ENCODE measurements at regions not wholly inside any gene's neighbourhood (a gene's known extent, or its start where the extent isn't known, plus 50 kb on each side); places are given as distances from the start of the nearest gene placed in this dataset.
A peak's percentile ranks its signal among the peaks of the same experiment; 100 is the strongest.

DNA sequence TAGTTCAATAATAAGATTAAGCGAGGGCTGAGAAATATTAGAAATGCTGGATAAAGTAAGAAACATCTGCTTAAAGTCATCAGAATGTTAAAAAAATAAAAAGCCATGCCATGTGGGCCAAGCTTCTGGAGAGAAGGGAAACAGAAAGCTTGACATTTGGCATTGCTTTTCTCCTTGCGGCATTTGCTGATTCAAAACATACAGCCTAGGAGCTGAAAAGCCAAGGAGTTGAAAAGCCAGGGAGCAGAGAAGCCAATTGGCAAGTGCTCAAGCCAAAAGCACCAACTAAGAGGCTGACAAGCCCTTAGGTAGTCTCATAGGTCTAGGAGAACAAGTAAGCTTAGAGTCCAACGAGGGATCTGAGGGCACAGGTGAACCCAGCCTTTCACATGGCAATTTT, 754.3 kb downstream of the TLE4 start:
- Histone ChIP-seq H3K27ac (ENCODE audit: low read length) (no peak overlapping the region), H3K4me3 (ENCODE audit: low read length) (no peak overlapping the region), H3K27me3 (ENCODE audit: control insufficient read depth, insufficient read depth) (no peaks in the 10 kb centered on the region), H3K4me1 (ENCODE audit: control insufficient read depth, insufficient read depth, low read length) (no peaks in the 10 kb centered on the region), H3K9me3 (ENCODE audit: control insufficient read depth, low read length) (no peaks in the 10 kb centered on the region)
- 61% methylated on average over 3 of the region's 3 CpGs for WGBS
- DNase-seq (peak in 1 of 3 donors; percentile 28), ATAC-seq (peak in 1 of 2 donors; percentile 52)
- intact Hi-C loops (cut with DNase I), result no loop called here

DNA sequence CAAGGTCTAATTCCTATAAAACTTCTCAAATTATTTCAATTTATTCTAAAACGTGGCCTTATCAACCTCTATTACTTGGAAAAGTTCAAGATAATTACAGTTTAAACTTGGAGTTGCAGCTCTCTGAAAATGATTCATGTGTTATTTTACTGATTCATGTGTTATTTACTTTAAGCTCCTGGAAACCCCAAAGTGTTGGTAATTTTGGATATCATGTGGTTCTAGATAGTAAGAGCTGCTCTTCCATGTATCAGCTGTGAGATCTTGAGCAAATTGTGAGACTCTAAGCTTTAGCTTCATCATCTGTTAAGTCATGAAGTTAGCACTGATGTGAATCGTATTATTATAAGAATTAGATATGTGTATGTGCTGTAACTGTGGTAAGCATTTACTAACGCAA, 749.2 kb downstream of the TLE4 start:
- no peak for DNase-seq
- Histone ChIP-seq H3K27ac (ENCODE audit: low read length) (no peak overlapping the region), H3K9me3 (ENCODE audit: control insufficient read depth, low read length) (no peaks in the 10 kb centered on the region), H3K4me1 (ENCODE audit: control insufficient read depth, insufficient read depth, low read length) (no peaks in the 10 kb centered on the region), H3K27me3 (ENCODE audit: control insufficient read depth, insufficient read depth) (no peaks in the 10 kb centered on the region), H3K4me3 (ENCODE audit: low read length) (no peak overlapping the region)
- ATAC-seq, result no peak
- WGBS, result 51% methylated on average over 3 of the region's 3 CpGs
- intact Hi-C loops (cut with DNase I), result no loop called here

DNA sequence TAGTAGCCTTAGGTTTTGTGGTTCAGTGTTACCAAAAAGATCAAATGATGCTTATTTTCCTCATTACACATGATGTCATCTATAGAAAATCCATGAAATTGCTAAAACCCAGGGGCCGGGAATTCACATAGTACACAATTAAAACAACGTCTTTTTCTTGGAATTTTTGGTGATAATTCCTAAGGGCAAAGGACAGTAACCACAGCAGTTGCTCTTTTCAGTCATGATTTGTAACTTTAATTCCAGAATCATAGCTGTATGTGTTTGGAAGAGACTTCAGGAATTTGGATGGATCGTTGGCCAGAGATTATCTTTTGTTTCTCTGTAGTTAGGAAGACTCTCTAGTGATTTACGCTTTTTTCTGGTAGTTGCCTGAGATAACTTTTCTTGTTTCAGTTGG, 748.7 kb downstream of the TLE4 start:
- H3K27ac ChIP-seq (ENCODE audit: low read length), result no peak overlapping the region
- intact Hi-C loops (cut with DNase I), result no loop called here

DNA sequence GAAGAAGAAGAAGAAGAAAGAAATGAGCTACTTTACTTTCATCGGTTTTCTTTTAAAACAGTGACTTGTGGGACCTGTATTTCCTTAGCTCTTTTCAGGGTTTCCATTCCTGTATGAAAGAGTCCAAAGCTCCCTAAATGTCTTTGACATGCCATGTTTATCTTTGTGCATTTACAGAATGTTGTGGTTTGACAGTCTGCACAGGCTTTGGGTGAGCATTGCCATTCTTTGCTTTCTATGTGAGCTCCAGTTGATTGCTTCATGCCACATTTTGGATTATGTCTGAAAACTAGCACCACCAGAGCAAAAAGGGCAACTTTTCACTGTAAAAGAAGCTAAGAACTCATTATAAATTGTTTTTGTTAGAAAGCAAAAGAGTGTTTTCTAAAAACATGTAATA, 733.4 kb downstream of the TLE4 start:
- no peaks in the 10 kb centered on the region for H3K27me3 ChIP-seq (ENCODE audit: control insufficient read depth, insufficient read depth)
- H3K4me1 ChIP-seq (ENCODE audit: control insufficient read depth, insufficient read depth, low read length), result no peaks in the 10 kb centered on the region
- H3K4me3 ChIP-seq (ENCODE audit: low read length), result no peak overlapping the region
- 100% methylated on average over 1 of the region's 1 CpG for WGBS
- H3K27ac ChIP-seq (ENCODE audit: low read length), result no peak overlapping the region
- DNase-seq (no peak), ATAC-seq (no peak)
- H3K9me3 ChIP-seq (ENCODE audit: control insufficient read depth, low read length), result no peaks in the 10 kb centered on the region
- intact Hi-C loops (cut with DNase I), result no loop called here

More for the DNA sequence above, 748.7 kb downstream of the TLE4 start:
- Histone ChIP-seq H3K27me3 (ENCODE audit: control insufficient read depth, insufficient read depth) (no peaks in the 10 kb centered on the region), H3K4me1 (ENCODE audit: control insufficient read depth, insufficient read depth, low read length) (no peaks in the 10 kb centered on the region), H3K4me3 (ENCODE audit: low read length) (no peak overlapping the region), H3K9me3 (ENCODE audit: control insufficient read depth, low read length) (no peaks in the 10 kb centered on the region)
- ATAC-seq, result no peak
- DNase-seq, result no peak
- 37% methylated on average over 4 of the region's 4 CpGs for WGBS

DNA sequence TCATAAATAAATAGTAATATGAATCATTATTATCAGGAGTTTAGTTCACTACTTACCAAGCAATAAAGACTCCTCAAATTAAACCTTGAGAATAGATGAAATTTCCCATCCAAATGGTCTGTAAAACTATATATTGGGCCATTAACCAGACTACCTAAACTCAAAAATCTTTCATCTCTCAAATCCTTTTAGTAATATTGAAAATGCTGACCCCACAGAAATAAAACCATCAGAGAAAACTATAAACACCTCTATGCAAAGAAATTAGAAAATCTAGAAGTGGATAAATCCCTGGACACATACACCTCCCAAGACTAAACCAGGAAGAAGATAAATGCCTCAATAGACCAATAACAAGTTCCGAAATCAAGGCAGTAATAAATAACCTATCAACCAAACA, 723.2 kb downstream of the TLE4 start:
- WGBS, result 91% methylated on average over 1 of the region's 1 CpG

DNA sequence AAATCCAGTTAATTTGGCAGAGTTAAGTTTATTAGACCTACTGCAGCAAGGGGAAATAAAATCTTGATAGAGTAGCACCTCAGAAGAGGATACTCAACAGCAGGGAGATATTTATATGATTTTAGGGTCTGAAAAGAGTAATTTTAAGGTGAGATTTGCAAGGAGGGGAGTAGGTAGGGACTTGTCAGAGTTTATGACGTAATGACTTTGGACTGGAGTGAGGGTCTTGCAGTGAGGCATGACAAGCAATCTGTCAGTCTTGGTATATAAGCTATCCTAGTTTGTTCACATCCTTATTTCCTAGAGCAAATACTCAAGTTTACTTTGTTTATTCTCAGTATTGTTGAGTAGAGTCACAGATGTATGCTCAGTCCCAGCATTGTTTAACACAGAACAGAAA, 722.6 kb downstream of the TLE4 start:
- intact Hi-C loops (cut with DNase I), result no loop called here
- Histone ChIP-seq H3K4me3 (ENCODE audit: low read length) (no peak overlapping the region), H3K27ac (ENCODE audit: low read length) (no peak overlapping the region), H3K9me3 (ENCODE audit: control insufficient read depth, low read length) (no peaks in the 10 kb centered on the region), H3K27me3 (ENCODE audit: control insufficient read depth, insufficient read depth) (no peaks in the 10 kb centered on the region), H3K4me1 (ENCODE audit: control insufficient read depth, insufficient read depth, low read length) (no peaks in the 10 kb centered on the region)
- DNase-seq (no peak), ATAC-seq (no peak)
- 71% methylated on average over 1 of the region's 1 CpG for WGBS

More for the DNA sequence above, 723.2 kb downstream of the TLE4 start:
- intact Hi-C loops (cut with DNase I), result no loop called here
- Histone ChIP-seq H3K27ac (ENCODE audit: low read length) (no peak overlapping the region), H3K9me3 (ENCODE audit: control insufficient read depth, low read length) (no peaks in the 10 kb centered on the region), H3K27me3 (ENCODE audit: control insufficient read depth, insufficient read depth) (no peaks in the 10 kb centered on the region), H3K4me1 (ENCODE audit: control insufficient read depth, insufficient read depth, low read length) (no peaks in the 10 kb centered on the region), H3K4me3 (ENCODE audit: low read length) (no peak overlapping the region)
- DNase-seq (no peak), ATAC-seq (no peak)

DNA sequence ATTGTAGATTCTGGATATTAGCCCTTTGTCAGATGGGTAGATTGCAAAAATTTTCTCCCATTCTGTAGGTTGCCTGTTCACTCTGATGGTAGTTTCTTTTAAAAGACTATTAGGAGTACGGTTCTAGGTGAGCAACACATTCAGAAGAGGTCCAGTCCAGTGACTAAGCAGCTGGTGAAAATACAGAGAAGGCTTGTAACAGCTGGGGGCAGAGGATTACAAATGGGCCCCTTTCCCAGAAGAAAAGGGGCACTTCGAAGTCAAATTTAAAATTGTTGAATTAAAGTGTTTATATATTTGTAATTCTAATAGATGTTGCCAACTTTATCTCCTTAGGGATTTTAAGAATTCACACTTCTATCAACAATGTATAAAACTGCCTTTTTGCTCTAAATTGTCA, 720.5 kb downstream of the TLE4 start:
- no peak for ATAC-seq
- no peaks in the 10 kb centered on the region for H3K9me3 ChIP-seq (ENCODE audit: control insufficient read depth, low read length)
- no peaks in the 10 kb centered on the region for H3K27me3 ChIP-seq (ENCODE audit: control insufficient read depth, insufficient read depth)
- H3K27ac ChIP-seq (ENCODE audit: low read length), result no peak overlapping the region
- H3K4me1 ChIP-seq (ENCODE audit: control insufficient read depth, insufficient read depth, low read length), result no peaks in the 10 kb centered on the region
- no peak overlapping the region for H3K4me3 ChIP-seq (ENCODE audit: low read length)
- WGBS, result 47% methylated on average over 2 of the region's 2 CpGs
- intact Hi-C loops (cut with DNase I), result no loop called here
- DNase-seq, result no peak

DNA sequence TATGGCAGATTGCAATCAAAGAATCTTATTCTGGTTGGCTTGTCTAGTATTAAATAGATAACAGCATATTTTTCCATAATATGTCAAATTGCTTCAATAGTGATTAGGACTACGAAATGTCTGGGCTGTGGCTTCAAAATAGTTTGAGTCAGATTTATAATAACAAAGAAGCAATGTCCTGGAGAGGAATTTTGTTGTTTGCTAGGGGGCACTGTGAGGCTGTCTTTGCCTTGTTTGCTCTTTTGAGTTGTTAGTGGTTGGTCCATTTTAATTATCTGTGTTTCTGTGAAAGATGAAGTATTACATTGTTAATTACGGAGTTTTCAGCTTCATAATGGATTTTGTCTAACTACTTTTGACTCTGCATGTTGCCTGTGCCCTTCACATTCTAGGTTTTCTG, 713.6 kb downstream of the TLE4 start:
- Histone ChIP-seq H3K9me3 (ENCODE audit: control insufficient read depth, low read length) (no peaks in the 10 kb centered on the region), H3K4me1 (ENCODE audit: control insufficient read depth, insufficient read depth, low read length) (no peaks in the 10 kb centered on the region), H3K27me3 (ENCODE audit: control insufficient read depth, insufficient read depth) (no peaks in the 10 kb centered on the region), H3K27ac (ENCODE audit: low read length) (no peak overlapping the region), H3K4me3 (ENCODE audit: low read length) (no peak overlapping the region)
- DNase-seq (no peak), ATAC-seq (no peak)
- intact Hi-C loops (cut with DNase I), result no loop called here
- WGBS, result 32% methylated on average over 2 of the region's 2 CpGs

DNA sequence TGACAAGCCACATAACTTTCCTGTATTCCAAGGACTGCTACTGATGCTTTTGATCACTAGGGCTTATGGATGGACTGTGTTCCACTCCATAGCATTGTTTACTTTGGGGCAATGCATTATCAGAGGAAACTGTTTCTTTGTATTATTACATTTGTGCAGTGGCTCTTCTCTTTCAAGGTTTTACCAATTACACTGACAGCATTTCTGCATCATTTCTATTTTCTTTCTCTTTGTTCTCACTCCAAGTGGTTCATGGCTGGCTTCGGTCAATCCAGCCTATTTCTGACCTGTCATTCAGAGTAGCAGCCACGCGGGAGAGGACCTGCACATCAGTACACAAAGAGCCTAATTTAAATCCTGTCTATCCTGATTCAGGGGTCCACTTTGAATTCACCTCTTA, 711.0 kb downstream of the TLE4 start:
- ATAC-seq (no peak), DNase-seq (no peak)
- no peak overlapping the region for H3K4me3 ChIP-seq (ENCODE audit: low read length)
- no peaks in the 10 kb centered on the region for H3K4me1 ChIP-seq (ENCODE audit: control insufficient read depth, insufficient read depth, low read length)
- intact Hi-C loops (cut with DNase I), result no loop called here
- H3K9me3 ChIP-seq (ENCODE audit: control insufficient read depth, low read length), result no peaks in the 10 kb centered on the region
- no peak overlapping the region for H3K27ac ChIP-seq (ENCODE audit: low read length)
- 78% methylated on average over 3 of the region's 3 CpGs for WGBS
- H3K27me3 ChIP-seq (ENCODE audit: control insufficient read depth, insufficient read depth), result no peaks in the 10 kb centered on the region

DNA sequence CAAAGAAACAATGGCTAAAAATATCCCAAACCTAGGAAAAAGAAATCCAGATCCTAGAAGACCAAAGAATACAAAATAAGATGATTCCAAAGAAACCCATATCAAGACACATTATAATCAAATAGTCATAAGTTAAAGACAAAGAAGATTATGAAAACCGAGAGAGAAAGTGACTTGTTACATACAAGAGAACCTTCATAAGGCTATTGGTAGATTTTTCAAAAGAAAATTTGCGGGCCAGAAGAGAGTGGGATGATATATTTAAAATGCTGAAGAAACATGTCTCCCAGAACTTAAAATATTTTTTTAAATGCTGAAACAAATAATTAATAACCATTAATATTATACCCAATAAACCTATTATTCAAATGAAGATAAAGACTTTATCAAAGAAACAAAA, 687.3 kb downstream of the TLE4 start:
- intact Hi-C loops (cut with DNase I), result no loop called here
- Histone ChIP-seq H3K9me3 (ENCODE audit: control insufficient read depth, low read length) (no peaks in the 10 kb centered on the region), H3K4me3 (ENCODE audit: low read length) (no peak overlapping the region), H3K27ac (ENCODE audit: low read length) (no peak overlapping the region), H3K4me1 (ENCODE audit: control insufficient read depth, insufficient read depth, low read length) (no peaks in the 10 kb centered on the region), H3K27me3 (ENCODE audit: control insufficient read depth, insufficient read depth) (no peaks in the 10 kb centered on the region)
- no peak for ATAC-seq
- no peak for DNase-seq
- 80% methylated on average over 2 of the region's 2 CpGs for WGBS

DNA sequence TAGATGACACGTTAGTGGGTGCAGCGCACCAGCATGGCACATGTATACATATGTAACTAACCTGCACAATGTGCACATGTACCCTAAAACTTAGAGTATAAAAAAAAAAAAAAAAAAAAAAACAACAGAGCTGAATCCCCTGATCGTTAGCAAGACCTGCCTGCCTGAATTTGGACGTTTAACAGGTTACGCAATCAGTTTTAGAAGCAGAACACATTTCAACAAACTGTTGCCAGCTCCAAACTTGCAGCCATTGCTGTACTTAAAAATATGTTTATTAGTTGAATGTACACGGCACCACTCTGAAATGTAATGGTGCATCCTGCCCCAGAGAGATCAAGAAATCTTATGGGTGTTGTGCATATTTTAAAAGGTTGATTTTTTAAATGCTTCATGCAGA, 680.0 kb downstream of the TLE4 start:
- 76% methylated on average over 4 of the region's 6 CpGs for WGBS
- H3K9me3 ChIP-seq (ENCODE audit: control insufficient read depth, low read length), result no peaks in the 10 kb centered on the region
- H3K27ac ChIP-seq (ENCODE audit: low read length), result no peak overlapping the region
- DNase-seq (no peak), ATAC-seq (no peak)
- H3K4me1 ChIP-seq (ENCODE audit: control insufficient read depth, insufficient read depth, low read length), result no peaks in the 10 kb centered on the region
- no peaks in the 10 kb centered on the region for H3K27me3 ChIP-seq (ENCODE audit: control insufficient read depth, insufficient read depth)
- intact Hi-C loops (cut with DNase I), result no loop called here
- no peak overlapping the region for H3K4me3 ChIP-seq (ENCODE audit: low read length)

DNA sequence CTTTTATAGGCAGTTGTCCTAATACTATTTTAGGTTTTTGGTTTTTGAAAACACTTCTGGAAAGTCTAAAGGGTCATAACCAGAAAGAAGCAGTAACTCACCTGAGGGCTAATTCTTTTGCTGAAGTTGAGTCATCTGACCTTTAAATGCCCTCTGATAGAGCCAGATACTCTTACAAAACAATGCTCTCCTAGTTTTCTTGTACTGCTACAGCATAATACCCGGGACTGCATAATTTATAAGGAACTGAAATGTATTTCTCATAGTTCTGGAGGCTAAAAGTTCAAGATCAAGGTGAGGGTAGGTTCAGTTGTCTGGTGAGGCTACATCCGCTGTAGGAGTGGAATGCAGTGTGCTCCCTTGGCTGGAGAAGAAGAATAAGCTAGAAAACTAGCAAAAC, 670.3 kb downstream of the TLE4 start:
- WGBS, result 65% methylated on average over 2 of the region's 2 CpGs
- Histone ChIP-seq H3K27ac (ENCODE audit: low read length) (no peak overlapping the region), H3K9me3 (ENCODE audit: control insufficient read depth, low read length) (no peaks in the 10 kb centered on the region), H3K27me3 (ENCODE audit: control insufficient read depth, insufficient read depth) (no peaks in the 10 kb centered on the region), H3K4me1 (ENCODE audit: control insufficient read depth, insufficient read depth, low read length) (no peaks in the 10 kb centered on the region), H3K4me3 (ENCODE audit: low read length) (no peak overlapping the region)
- intact Hi-C loops (cut with DNase I), result no loop called here
- DNase-seq (no peak), ATAC-seq (no peak)

Measured in right cardiac atrium (tissue), 5 donors.